ENCODE measurements at regions not wholly inside any gene's neighbourhood (a gene's known extent, or its start where the extent isn't known, plus 50 kb on each side); places are given as distances from the start of the nearest gene placed in this dataset.
"Not testable (repeated sequence)": the region's sequence is repeated elsewhere in the genome, so short reads cannot be mapped to it uniquely, and the experiment has no call there.

GRCh38 chr9:15032860-15033259, 122.6 kb upstream of the FREM1 start:
- DNase-seq: no peak

- DNase-seq: no peak
These were observed 110.9 kb upstream of the FREM1 start for GRCh38 chr9:15021146-15021545.

- DNase-seq: no peak
These were observed 107.9 kb upstream of the FREM1 start for GRCh38 chr9:15018096-15018637.

DNA sequence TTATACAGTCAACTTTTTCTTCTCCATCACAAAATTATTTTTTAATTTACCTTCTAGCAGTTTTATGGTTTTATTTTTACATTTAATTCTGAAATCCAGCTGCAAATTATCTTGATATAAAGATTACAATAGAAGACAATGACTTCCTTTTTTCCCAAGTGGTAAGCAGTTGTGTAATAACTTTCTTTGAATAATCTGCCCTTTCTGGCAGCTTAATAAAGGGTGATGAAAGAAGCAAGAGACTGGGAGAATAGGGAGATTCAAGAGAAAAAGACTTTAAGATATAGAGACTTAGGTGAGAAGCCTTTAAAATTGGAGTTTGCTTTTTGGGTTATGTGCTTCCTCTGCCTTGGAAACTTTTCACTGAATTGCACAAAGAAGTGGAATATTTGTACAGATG, 100.4 kb upstream of the FREM1 start:
- peak; percentile 64 for DNase-seq

- peak; percentile 25 for DNase-seq
These were observed 97.5 kb upstream of the FREM1 start for GRCh38 chr9:15007698-15008097.

DNA sequence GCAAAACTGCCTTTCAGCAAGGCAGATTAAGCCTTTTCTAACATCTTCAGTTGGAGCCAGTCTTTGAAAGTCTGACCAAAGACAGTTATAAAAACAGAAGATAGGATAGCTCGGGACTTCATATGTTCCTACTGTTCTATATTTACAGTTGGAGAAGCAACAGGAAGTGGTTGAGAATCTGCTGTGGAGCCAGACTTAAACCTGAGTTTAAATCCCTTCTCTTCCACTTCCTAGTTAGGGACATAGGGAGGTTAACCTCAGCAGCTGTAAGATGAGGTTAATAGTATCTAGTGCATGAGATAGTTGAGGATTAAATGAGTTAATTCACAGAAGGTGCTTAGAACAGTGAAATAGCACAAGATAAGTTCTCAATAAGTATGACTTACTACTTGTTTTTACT, 84.5 kb upstream of the FREM1 start:
- peak; percentile 49 for DNase-seq

DNA sequence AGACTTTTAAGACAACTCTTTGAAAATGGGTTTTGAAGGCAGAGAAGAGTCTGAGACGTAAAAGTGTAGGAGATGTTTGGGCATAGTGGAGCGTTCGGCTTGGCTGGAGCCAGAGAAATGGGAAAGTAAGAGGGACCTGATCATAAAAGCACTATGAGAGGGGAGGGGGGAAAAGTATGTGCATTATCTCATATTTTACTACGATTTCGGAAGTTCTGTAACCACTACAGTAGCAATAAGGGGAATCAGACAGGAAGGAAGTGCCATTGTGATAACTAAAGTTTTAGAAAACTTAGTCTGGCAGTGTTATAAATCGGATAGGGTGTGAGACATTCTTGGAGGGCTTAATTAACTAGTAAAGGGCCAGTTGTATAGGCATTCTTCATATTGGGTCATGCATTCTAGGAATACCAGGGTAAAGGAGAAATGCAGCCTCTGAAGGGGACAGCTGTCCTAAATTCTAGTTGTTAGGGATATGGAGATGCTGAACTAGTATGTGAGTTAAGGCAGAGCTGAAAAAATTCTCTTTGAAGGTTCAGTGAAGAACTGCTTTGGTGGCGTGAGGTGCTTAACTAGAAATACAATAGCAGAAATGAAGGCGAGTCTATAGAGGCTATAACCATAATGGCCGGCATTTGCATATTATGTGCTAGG, 83.8 kb upstream of the FREM1 start:
- peak; percentile 77 for DNase-seq

DNA sequence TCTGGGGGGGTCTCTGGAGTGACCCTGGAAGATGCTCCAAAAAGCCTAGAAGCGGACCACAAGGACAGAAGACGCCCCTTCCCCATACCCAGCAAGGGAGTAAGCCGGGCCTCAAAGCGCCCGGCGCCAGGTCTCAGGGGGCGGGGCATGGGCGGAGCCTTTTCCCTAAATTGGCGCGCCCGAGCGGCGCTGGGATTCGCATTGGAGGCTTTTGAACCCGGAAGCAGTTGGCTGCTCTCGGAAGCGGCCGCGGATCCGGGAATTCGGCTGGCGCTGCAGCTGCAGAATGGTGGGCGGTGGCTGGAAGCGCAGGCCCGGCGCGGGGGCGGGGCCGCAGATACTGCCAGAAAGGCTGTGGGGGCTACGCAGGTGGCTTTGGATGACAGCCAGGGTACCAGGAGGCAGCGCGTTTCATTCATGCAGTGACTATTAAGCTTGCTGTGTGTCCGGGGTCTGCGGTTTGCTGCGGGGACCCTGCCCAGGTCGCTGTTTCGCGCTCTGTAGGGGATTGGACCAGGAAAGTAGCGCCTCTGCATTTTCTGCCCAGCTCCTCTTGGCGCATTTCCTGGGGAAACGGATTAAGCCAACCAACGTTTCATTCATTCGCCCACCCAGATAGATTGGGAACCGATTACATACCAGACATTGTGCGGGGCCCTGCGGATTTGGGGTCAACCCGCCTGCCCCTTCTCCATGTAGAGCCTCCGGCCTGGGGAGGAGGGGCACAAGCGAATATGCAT, 83.0 kb upstream of the FREM1 start:
- peak; percentile 92 for DNase-seq

GRCh38 chr9:14992516-14992915, 82.3 kb upstream of the FREM1 start:
- no peak for DNase-seq

- peak; percentile 65 for DNase-seq
These were observed 81.9 kb upstream of the FREM1 start for GRCh38 chr9:14992081-14992480.

DNA sequence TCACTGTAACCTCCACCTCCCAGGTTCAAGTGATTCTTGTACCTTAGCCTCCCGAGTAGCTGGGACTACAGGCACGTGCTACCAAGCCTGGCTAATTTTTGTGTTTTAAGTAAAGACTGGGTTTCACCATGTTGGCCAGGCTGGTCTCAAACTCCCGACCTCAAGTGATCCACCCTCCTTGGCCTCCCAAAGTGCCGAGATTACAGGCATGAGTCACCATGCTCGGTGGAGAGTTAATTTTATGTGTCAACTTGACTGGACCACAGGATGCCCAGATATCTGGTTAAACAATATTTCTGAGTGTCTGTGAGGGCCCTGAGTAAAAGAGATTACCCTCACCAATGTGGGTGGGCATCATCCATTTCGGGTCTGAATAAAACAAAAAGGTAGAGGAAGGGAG, 80.4 kb upstream of the FREM1 start:
- not testable (repeated sequence) for DNase-seq

GRCh38 chr9:14989811-14990210, 79.6 kb upstream of the FREM1 start:
- no peak for DNase-seq

DNA sequence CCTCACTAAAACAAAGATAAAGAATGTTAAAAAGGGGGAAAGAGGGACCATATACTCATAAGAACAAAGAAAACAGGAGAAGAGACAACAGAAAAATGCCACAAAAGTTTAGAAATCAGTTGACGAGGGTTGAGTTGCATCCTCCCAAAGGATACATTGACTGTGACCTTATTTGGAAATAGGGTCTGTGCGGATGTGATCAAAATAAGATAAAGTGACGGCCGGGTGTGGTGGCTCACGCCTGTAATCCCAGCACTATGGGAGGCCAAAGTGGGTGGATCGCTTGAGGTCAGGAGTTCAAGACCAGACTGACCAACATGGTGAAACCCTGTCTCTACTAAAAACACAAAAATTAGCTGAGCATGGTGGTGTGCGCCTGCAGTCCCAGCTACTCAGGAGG, 79.1 kb upstream of the FREM1 start:
- DNase-seq: not testable (repeated sequence)

GRCh38 chr9:14987858-14988257, 77.6 kb upstream of the FREM1 start:
- DNase-seq: no peak

DNA sequence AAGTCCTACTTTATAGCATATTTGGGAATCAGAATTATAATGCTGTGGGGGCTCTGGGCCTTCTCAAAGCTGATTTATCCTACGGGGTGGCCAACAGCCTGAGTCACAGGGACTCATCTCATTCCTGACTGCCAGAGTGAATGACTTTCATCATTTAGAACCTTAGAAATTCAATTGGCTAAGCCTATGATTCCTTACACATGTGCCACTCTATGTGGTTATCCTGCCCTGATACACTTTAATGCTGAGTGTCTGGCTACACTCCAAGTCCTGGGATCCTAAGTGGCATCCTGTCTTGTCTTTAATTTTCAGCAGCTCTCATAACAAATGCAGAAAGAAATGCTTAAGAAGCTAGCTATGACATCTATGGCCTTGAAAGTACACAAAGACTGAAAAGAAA, 75.2 kb upstream of the FREM1 start:
- DNase-seq: no peak

DNA sequence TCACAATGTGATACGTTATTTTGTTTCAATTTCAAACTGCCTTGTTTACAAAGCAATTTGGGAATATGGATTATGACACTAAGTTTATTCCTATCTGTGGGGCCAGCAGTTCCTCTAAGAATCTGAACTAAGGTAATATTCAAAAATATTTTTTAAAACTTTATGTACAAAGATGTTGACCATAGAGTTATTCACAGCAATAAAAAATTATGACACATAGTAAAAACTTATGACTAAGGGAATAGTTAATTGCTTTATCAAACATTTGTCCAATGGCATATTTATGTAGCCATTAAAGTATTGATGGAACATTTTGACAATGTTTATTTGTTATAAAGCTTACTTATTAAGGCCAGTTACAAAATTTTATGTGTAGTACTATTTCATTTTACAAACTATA, 73.4 kb upstream of the FREM1 start:
- DNase-seq: no peak

DNA sequence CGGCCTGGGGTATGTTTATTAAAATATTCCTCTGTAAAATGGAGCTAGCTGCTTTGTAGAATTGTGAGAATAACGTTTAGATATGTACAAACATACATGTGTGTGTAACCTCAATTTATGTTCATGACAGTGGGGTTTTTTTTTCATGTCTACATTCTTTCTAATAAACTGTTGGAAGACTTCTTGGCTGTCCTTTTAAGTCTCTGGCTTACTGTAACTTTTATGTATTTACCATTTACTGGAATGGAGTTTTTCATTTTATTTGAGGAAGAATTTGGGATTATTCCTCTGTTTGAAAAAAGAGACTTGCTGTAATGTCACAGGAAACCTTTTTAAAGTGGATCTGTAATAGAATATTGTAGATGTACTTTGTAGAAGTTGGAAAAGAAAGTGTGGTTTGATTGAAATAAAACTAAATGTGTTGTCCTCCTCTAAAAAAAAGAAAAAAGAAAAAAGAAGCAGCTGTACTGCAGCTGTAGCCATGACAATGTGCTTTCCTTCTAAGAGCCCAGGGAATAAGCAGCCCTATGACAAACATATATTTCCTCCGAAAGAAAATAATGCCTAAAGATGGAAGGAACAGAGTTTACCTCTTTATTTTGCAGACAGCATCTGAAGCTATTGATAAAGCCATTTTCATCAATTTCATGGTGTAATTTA, 71.2 kb upstream of the FREM1 start:
- DNase-seq: no peak

DNA sequence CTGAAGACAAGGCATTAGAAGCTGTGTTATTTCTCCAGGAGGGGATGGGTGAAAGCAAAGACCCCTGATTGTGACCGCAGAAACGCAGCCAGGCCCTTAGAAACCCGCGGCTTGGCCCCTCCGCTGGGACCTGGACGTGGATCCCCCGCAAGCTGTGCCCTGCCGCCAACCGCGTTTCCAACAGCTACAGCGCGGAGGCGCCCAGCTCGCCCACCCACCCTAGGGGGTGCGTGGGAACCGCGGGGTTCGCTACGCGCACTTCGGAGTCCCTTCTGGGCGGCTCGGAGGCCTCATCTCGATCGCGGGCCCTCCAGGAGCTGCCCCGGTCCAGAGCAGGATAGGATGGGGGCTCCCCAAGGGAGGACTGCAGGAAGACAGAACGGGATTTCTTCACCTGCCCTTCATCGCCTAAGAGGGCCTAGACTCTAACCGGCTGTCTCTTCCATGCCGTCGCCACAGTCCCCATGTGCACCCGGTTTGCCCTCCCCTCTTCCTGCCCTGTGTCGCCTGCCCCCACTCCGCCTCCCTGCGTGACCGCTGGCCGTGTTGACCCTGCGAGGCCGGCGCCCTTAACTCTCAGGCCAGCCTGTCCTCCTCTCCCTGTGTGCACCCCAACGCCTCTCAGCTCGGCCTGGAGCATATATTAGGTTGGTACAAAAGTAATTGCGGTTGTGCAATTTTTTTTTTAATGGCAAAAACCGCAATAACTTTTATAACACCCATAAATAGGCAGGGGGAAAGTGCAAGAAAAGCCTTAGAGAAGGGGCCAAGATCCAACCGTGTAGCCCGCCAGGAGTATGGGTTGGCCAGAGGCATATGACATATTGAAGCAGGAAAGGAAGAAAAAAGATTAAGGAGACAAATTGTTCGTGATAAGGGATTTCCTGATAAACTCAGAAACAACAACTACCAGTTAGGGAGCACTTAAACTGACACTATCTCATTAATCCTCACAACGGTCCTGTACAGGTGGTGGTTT, 68.1 kb upstream of the FREM1 start:
- no peak for DNase-seq

- DNase-seq: no peak
These were observed 57.5 kb upstream of the FREM1 start for GRCh38 chr9:14967450-14968321.

GRCh38 chr9:14962193-14962882, 52.1 kb upstream of the FREM1 start:
- no peak for DNase-seq

Measured in hematopoietic multipotent progenitor cell treated with erythropoietin and hydrocortisone succinate and interleukin-3 and kit ligand, for 4 days (in vitro differentiated cells).